Type B pancreatic cell (in vitro differentiated cells): ENCODE measurements at regions not wholly inside any gene's neighbourhood (a gene's known extent, or its start where the extent isn't known, plus 50 kb on each side); places are given as distances from the start of the nearest gene placed in this dataset.

Experiments used
- DNase-seq: peaks from one replicate; pipeline ENCODE4 v3.0.0; 2021; ENCODE audit warnings: mixed read lengths; ENCODE audit not compliant: unreplicated experiment; ENCODE audit errors: extremely low spot score
- H3K27ac Mint-ChIP-seq: 2 replicates; pipeline ENCODE4 v1.8.0; 2021; ENCODE audit warnings: mild to moderate bottlenecking, mixed read lengths
- H3K27me3 Mint-ChIP-seq: 2 replicates; pipeline ENCODE4 v1.8.0; 2021; ENCODE audit warnings: mixed read lengths
- H3K36me3 Mint-ChIP-seq: 2 replicates; pipeline ENCODE4 v1.8.0; 2021; ENCODE audit warnings: mixed read lengths
- H3K4me1 Mint-ChIP-seq: one replicate; pipeline ENCODE4 v1.8.0; 2021; ENCODE audit warnings: mixed read lengths; ENCODE audit not compliant: unreplicated experiment
- H3K4me3 Mint-ChIP-seq: 2 replicates; pipeline ENCODE4 v1.8.0; 2021; ENCODE audit warnings: mild to moderate bottlenecking, mixed read lengths
- H3K9me3 Mint-ChIP-seq: 2 replicates; pipeline ENCODE4 v1.8.0; 2021; ENCODE audit warnings: mixed read lengths
- TF ChIP-seq, protein P1 (sequence below): fragments of 200-600 bp; sonication (generic); conservative IDR thresholded peaks from 2 replicates; pipeline ENCODE4 v1.5.0; 2021; ENCODE audit warnings: antibody characterized with exemption, mild to moderate bottlenecking

DNA sequence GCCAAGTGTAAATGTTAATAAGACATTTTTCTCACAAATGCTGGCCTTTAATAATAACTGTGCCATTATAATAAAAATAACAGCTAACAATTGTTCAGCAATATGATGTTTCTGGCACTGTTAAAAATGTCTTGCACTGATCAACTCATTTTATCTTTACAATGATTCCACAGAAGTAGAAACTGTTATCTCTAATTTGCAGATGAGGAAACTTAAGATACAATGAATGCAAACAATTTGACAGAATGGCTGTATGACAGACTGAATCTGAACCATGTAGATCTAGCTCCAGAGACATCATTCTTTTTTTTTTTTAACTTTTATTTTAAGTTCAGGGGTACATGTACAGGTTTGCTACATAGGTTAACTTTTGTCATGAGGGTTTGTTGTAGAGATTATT, 755.0 kb downstream of the TBL1XR1 start:
- TF ChIP-seq, protein P1, sequence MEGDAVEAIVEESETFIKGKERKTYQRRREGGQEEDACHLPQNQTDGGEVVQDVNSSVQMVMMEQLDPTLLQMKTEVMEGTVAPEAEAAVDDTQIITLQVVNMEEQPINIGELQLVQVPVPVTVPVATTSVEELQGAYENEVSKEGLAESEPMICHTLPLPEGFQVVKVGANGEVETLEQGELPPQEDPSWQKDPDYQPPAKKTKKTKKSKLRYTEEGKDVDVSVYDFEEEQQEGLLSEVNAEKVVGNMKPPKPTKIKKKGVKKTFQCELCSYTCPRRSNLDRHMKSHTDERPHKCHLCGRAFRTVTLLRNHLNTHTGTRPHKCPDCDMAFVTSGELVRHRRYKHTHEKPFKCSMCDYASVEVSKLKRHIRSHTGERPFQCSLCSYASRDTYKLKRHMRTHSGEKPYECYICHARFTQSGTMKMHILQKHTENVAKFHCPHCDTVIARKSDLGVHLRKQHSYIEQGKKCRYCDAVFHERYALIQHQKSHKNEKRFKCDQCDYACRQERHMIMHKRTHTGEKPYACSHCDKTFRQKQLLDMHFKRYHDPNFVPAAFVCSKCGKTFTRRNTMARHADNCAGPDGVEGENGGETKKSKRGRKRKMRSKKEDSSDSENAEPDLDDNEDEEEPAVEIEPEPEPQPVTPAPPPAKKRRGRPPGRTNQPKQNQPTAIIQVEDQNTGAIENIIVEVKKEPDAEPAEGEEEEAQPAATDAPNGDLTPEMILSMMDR, result no peak
- Mint-ChIP-seq H3K4me3 (no peak overlapping the region), H3K27me3 (no peaks in the 10 kb centered on the region), H3K36me3 (no peaks in the 10 kb centered on the region), H3K4me1 (no peaks in the 10 kb centered on the region), H3K9me3 (no peaks in the 10 kb centered on the region), H3K27ac (no peak overlapping the region)
- no peak for DNase-seq

DNA sequence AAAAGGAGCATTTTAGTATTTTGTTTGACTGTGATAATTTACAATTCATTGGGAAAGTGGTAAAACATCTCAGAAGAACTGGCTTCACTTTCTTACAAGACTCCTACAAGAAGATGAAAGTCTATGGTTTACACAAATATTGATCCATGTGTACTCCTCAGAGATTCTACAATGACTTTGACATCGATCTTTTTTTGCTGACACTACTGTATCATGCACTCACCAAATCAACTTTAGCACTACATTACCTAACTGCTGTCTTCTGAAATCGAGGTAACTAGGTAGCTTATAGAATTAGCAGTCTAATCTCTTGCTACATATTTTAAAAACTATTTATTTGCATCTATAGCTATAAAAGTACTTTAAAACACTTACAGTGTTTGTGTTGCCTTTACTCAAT, 757.6 kb downstream of the TBL1XR1 start:
- Mint-ChIP-seq H3K9me3 (no peaks in the 10 kb centered on the region), H3K4me3 (no peak overlapping the region), H3K36me3 (no peaks in the 10 kb centered on the region), H3K27ac (no peak overlapping the region), H3K27me3 (no peaks in the 10 kb centered on the region), H3K4me1 (no peaks in the 10 kb centered on the region)
- TF ChIP-seq, protein P1, result no peak
- no peak for DNase-seq

DNA sequence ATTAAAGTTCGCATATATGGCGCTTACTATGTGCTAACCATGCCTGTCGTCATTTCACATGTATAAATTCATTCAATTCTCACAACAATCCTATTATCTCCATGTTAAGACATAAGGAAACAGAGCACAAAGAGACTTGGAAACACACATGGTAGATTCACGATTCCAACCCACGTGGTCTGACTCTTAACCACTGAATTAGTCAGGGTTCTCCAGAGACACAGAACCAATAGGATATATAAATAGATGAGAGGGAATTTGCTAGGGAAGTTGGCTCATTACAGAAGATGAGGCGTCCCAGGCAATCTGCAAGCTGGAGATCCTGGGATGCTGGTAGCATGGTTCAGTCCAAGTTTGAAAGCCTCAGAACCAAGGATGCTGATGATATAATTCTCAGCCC, 765.3 kb downstream of the TBL1XR1 start:
- no peak overlapping the region for H3K27ac Mint-ChIP-seq
- H3K27me3 Mint-ChIP-seq, result peaks cover 5% of the 10 kb centered on the region
- no peak for DNase-seq
- no peaks in the 10 kb centered on the region for H3K9me3 Mint-ChIP-seq
- peaks cover 18% of the 10 kb centered on the region for H3K4me1 Mint-ChIP-seq
- no peaks in the 10 kb centered on the region for H3K36me3 Mint-ChIP-seq
- no peak overlapping the region for H3K4me3 Mint-ChIP-seq
- TF ChIP-seq, protein P1, result no peak

DNA sequence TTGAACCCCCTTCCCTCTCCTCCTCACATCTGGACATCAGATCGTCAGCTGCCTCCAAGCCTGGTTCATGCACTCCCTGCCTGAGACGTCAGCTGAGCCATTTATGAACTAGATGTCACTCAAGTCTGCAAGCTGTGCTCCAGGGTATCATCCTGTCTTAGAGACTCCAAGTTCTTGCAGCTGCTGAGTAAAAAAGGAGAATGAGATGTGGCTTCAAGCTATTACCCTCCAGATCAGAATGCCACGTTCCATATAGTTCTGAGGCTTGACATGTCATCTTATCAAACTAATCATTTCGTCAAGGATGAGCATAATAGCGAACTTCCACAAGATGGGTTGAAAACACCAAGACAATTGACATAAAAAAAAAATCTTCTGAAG, 766.3 kb downstream of the TBL1XR1 start:
- H3K4me1 Mint-ChIP-seq, result peaks cover 27% of the 10 kb centered on the region

DNA sequence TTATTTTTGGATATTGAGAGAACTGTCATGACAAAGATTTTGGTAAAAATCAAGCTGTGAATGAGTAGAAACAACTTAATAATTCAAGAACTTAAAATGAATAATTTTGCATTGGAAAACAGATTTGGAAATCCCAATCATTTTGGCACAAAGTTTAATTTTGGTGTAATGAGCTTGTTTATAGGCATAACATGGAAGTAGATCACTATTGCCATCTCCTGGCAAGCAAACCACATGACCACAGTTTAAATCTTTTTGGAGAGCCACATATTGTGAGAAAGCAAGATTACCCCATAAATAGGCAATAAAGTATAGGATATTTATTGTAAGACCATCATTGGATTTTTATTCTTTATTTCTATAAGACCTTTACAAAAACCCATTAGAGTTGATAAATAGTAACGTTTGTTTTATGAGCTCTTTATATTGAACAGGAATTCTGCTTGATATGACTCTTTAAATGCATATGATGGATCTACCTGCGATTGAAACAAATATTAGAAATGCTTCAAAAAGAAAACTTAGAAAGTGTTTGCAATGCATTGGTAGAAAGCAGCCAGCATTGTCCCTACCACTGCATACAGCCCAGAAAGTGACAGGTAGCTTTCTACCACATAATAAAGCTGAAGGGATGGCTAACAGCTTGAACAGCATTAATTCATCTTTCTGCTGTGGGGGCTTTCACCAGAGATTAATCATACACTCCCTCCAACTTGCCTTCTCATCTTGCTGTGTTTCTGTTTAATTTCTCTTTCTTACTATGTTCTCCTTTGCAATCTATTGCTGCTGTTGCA, 766.8 kb downstream of the TBL1XR1 start:
- DNase-seq, result no peak
- peaks cover 5% of the 10 kb centered on the region for H3K27me3 Mint-ChIP-seq

More for the DNA sequence above, 766.3 kb downstream of the TBL1XR1 start:
- H3K27me3 Mint-ChIP-seq, result peaks cover 5% of the 10 kb centered on the region
- H3K36me3 Mint-ChIP-seq, result no peaks in the 10 kb centered on the region
- no peak for DNase-seq
- H3K27ac Mint-ChIP-seq, result no peak overlapping the region
- no peaks in the 10 kb centered on the region for H3K9me3 Mint-ChIP-seq
- TF ChIP-seq, protein P1, result no peak
- H3K4me3 Mint-ChIP-seq, result no peak overlapping the region

More for the DNA sequence above, 766.8 kb downstream of the TBL1XR1 start:
- Mint-ChIP-seq H3K4me3 (no peak overlapping the region), H3K9me3 (no peaks in the 10 kb centered on the region), H3K4me1 (peaks cover 27% of the 10 kb centered on the region), H3K27ac (no peak overlapping the region), H3K36me3 (no peaks in the 10 kb centered on the region)
- TF ChIP-seq, protein P1, result peak; percentile 90
